C4-2B (cell line): ENCODE measurements at regions not wholly inside any gene's neighbourhood (a gene's known extent, or its start where the extent isn't known, plus 50 kb on each side); places are given as distances from the start of the nearest gene placed in this dataset.

Experiments used
- ZFX ChIP-seq: fragments of 450-650 bp; IDR thresholded peaks from 2 replicates; pipeline ENCODE4 v1.6.1; 2017
- TF ChIP-seq, protein P1 (sequence below): fragments of 450-650 bp; conservative IDR thresholded peaks from 2 replicates; pipeline ENCODE4 v1.5.1; 2017; ENCODE audit warnings: mild to moderate bottlenecking

DNA sequence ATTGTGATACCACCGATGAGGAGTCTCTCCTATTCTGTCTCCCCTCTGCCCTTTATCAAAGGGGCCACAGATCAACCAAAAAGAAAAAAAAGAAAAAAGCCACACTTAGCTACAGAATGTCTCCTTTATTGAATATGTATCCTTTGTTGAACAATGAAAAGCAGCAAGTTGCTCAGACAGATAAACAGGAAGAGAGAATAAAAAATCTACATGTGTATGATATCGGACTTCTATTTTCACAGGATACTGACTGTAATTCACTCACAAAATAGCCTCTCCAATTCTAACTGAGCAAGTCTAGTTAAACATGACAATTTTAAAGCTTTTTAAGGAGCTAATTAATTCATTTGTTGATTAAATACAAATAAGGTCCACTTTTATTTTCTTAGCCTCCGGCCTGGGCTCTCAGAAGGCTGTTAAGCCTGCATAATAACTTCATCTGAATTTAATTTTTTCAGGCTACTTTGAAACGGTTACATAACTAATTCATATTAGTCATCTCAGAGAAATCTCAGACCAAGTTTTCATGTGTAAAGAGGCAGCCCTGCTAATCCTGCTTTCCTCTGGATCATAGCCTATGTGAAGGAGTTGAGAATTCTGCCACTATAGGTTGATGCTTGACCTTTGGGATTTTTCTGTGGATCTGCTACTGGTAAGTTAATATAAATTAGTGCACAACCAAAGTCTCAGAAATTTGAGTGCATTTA lies 304.1 kb upstream of the NR5A2 start:
- TF ChIP-seq, protein P1, sequence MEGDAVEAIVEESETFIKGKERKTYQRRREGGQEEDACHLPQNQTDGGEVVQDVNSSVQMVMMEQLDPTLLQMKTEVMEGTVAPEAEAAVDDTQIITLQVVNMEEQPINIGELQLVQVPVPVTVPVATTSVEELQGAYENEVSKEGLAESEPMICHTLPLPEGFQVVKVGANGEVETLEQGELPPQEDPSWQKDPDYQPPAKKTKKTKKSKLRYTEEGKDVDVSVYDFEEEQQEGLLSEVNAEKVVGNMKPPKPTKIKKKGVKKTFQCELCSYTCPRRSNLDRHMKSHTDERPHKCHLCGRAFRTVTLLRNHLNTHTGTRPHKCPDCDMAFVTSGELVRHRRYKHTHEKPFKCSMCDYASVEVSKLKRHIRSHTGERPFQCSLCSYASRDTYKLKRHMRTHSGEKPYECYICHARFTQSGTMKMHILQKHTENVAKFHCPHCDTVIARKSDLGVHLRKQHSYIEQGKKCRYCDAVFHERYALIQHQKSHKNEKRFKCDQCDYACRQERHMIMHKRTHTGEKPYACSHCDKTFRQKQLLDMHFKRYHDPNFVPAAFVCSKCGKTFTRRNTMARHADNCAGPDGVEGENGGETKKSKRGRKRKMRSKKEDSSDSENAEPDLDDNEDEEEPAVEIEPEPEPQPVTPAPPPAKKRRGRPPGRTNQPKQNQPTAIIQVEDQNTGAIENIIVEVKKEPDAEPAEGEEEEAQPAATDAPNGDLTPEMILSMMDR, result no peak
- no peak for TF ChIP-seq ZFX
